Adrenal gland (tissue), 9 donors: ENCODE measurements at regions not wholly inside any gene's neighbourhood (a gene's known extent, or its start where the extent isn't known, plus 50 kb on each side); places are given as distances from the start of the nearest gene placed in this dataset.

ENCODE experiments used
- DNase-seq, 7 donors: peaks; one replicate each; pipeline ENCODE4 v3.0.0-alpha.2; 2019 to 2020
- H3K27ac ChIP-seq, 5 donors: fragments of 200-600 bp; sonication (generic) in 4 of 5; 1 replicate in 3 of 5; 2 replicates in 2 of 5; pipeline versions ENCODE4 v1.5.1 to v1.8.0; 2016 to 2020; ENCODE audit warnings: mild to moderate bottlenecking in 1 of 5
- H3K27me3 ChIP-seq: fragments of 200-600 bp; 2 replicates; pipeline ENCODE4 v1.8.0; 2021
- H3K36me3 ChIP-seq, 2 donors: fragments of 200-600 bp; replicated peaks in 1 of 2; 1 replicate in 1 of 2; 2 replicates in 1 of 2; pipeline versions ENCODE4 v1.5.1 to v1.8.0; 2018 to 2022
- H3K4me1 ChIP-seq, 2 donors: fragments of 200-600 bp; replicated peaks in 1 of 2; 1 replicate in 1 of 2; 2 replicates in 1 of 2; pipeline versions ENCODE4 v1.5.1 to v1.8.0; 2018 to 2021
- H3K4me3 ChIP-seq, 4 donors: fragments of 200-600 bp; sonication (generic) in 3 of 4; one replicate each; pipeline ENCODE4 v1.5.1; 2016 to 2018
- H3K9me3 ChIP-seq, 3 donors: fragments of 200-600 bp; sonication (generic) in 1 of 3; replicated peaks in 1 of 3; 1 replicate in 2 of 3; 2 replicates in 1 of 3; pipeline versions ENCODE4 v1.5.1 to v1.8.0; 2016 to 2021
- POLR2A ChIP-seq, 2 donors: fragments of 450-650 bp; IDR thresholded peaks; one replicate each; pipeline ENCODE4 v1.6.1; 2017; ENCODE audit warnings: antibody characterized with exemption in 2 of 2, mild to moderate bottlenecking in 2 of 2, moderate library complexity in 1 of 2
- WGBS, 4 donors: extraction: QIAGEN DNeasy Blood & Tissue Kit in 2 of 4; methylation state at CpG; one replicate each; pipeline versions ENCODE4 v1.1.5 to v1.1.7; 2013 to 2017; 5-methylcytosine and 5-hydroxymethylcytosine counted together
- intact Hi-C, 2 donors: fragments of 100-400 bp; cut with DNase I; formaldehyde crosslinking; loops; one replicate each; pipeline versions ENCODE4 v1.14.1 to v1.15.0; 2022 to 2023
- TF ChIP-seq, protein P1 (sequence below), 6 experiments: fragments of 450-650 bp in 4 of 6; fragments of 200-600 bp in 2 of 6; sonication (generic) in 1 of 6; IDR thresholded peaks; 1 replicate in 5 of 6; 2 replicates in 1 of 6; pipeline versions ENCODE4 v1.5.1 to v1.8.0; 2016 to 2021; ENCODE audit warnings: antibody characterized with exemption in 6 of 6, mild to moderate bottlenecking in 2 of 6, moderate library complexity in 1 of 6
- donor health status: healthy with polysubstance abuse.
- donor health status: Bipolar disorder and iron deficiency.
- donor health status: DM: yes; HTN: yes; CAD: no.
- donor health status: DM: no; HTN: no; CAD: no.
- donor health status: DM: no; HTN: no; CAD: no.

GRCh38 chr11:96447208-96448110, 57.6 kb downstream of the JRKL start:
- H3K4me3 ChIP-seq = no peak overlapping the region
- 72 to 76% (median 74%) methylated on average over 11 of the region's 11 CpGs for WGBS, 4 donors
- H3K36me3 ChIP-seq = no peaks in the 10 kb centered on the region
- no peak for TF ChIP-seq POLR2A (IDR thresholded peaks at IDR 0.05)
- TF ChIP-seq, protein P1, sequence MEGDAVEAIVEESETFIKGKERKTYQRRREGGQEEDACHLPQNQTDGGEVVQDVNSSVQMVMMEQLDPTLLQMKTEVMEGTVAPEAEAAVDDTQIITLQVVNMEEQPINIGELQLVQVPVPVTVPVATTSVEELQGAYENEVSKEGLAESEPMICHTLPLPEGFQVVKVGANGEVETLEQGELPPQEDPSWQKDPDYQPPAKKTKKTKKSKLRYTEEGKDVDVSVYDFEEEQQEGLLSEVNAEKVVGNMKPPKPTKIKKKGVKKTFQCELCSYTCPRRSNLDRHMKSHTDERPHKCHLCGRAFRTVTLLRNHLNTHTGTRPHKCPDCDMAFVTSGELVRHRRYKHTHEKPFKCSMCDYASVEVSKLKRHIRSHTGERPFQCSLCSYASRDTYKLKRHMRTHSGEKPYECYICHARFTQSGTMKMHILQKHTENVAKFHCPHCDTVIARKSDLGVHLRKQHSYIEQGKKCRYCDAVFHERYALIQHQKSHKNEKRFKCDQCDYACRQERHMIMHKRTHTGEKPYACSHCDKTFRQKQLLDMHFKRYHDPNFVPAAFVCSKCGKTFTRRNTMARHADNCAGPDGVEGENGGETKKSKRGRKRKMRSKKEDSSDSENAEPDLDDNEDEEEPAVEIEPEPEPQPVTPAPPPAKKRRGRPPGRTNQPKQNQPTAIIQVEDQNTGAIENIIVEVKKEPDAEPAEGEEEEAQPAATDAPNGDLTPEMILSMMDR (IDR thresholded peaks at IDR 0.05) = no peak
- H3K27me3 ChIP-seq = no peaks in the 10 kb centered on the region
- no peaks in the 10 kb centered on the region for H3K4me1 ChIP-seq
- no peaks in the 10 kb centered on the region for H3K9me3 ChIP-seq
- no peak for DNase-seq
- intact Hi-C loops = no loop called here
- H3K27ac ChIP-seq = no peak overlapping the region

DNA sequence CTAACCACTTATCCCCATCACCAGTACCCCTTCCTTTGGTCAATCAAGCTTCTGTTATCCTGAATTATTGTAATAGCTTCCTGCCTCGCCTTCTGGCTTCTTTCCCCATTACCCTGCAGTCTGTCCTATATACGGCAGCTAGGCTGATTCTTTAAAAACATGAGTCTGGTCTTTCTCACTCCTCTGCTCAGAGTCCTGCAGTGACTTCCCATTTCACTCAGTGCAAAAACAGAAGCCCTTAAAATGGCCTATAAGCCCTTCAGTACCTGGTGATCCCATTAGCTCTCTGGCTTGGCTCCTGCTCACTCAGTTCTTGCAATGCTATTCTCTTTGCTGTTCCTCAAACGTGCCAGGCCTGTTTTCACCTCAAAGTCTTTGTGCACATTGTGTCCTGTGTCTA, 58.4 kb downstream of the JRKL start:
- Histone ChIP-seq H3K9me3 (no peaks in the 10 kb centered on the region), H3K4me1 (no peaks in the 10 kb centered on the region), H3K27ac (no peak overlapping the region), H3K4me3 (no peak overlapping the region), H3K27me3 (no peaks in the 10 kb centered on the region), H3K36me3 (no peaks in the 10 kb centered on the region)
- intact Hi-C loops = no loop called here
- no peak for DNase-seq
- whole genome bisulfite sequencing, 4 donors = 67 to 78% (median 69%) methylated on average over 3 of the region's 3 CpGs
- TF ChIP-seq, protein P1 (IDR thresholded peaks at IDR 0.05) = no peak
- no peak for TF ChIP-seq POLR2A (IDR thresholded peaks at IDR 0.05)

GRCh38 chr11:96456111-96456510, 66.3 kb downstream of the JRKL start:
- intact Hi-C loops = no loop called here
- H3K4me1 ChIP-seq = no peaks in the 10 kb centered on the region

DNA sequence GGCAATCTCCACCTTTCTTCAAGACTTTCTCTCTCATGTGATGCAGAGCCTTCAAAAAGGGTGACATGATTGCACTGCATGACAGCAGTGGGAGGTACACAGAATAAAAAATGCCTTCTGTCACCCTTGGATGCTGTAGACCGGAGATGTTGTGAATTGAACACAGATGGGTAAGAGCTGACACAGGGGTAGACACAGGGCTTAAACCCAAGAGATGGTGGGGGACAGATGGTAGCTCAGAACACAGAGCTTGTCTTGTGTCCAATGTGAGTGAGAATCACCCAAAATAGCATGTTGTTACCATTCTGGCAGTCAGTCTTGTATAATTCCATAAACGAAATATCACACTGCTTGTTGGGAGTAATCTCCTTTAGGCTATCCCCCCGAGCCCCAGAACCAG, 69.9 kb downstream of the JRKL start:
- no peak overlapping the region for H3K27ac ChIP-seq
- no peak for TF ChIP-seq POLR2A (IDR thresholded peaks at IDR 0.05)
- TF ChIP-seq, protein P1 (IDR thresholded peaks at IDR 0.05) = no peak
- no peaks in the 10 kb centered on the region for H3K27me3 ChIP-seq
- no peaks in the 10 kb centered on the region for H3K9me3 ChIP-seq
- H3K4me3 ChIP-seq = no peak overlapping the region
- no peaks in the 10 kb centered on the region for H3K36me3 ChIP-seq
- intact Hi-C loops = loop anchor here in 1 of 2 donors (5.0 to 10.0 kb wide), 2 partner anchors 365 to 683 kb away; no protein-coding TSS in a partner anchor
- 62 to 77% (median 73%) methylated on average over 3 of the region's 3 CpGs for WGBS, 4 donors
- DNase-seq = no peak
- H3K4me1 ChIP-seq = peaks cover 0 to 7% of the 10 kb centered on the region in 2 donors

More at GRCh38 chr11:96456111-96456510, 66.3 kb downstream of the JRKL start:
- Histone ChIP-seq H3K27me3 (no peaks in the 10 kb centered on the region), H3K9me3 (no peaks in the 10 kb centered on the region), H3K4me3 (no peak overlapping the region), H3K27ac (no peak overlapping the region), H3K36me3 (no peaks in the 10 kb centered on the region)
- no peak for DNase-seq
- TF ChIP-seq, protein P1 (IDR thresholded peaks at IDR 0.05) = no peak
- no peak for TF ChIP-seq POLR2A (IDR thresholded peaks at IDR 0.05)
